GM21447 (cell line): ENCODE measurements at regions not wholly inside any gene's neighbourhood (a gene's known extent, or its start where the extent isn't known, plus 50 kb on each side); places are given as distances from the start of the nearest gene placed in this dataset.

Experiments used
- ATAC-seq: cut with Tn5 transposase; IDR thresholded peaks from one replicate; pipeline ENCODE4 v1.9.1; 2021; ENCODE audit not compliant: unreplicated experiment

DNA sequence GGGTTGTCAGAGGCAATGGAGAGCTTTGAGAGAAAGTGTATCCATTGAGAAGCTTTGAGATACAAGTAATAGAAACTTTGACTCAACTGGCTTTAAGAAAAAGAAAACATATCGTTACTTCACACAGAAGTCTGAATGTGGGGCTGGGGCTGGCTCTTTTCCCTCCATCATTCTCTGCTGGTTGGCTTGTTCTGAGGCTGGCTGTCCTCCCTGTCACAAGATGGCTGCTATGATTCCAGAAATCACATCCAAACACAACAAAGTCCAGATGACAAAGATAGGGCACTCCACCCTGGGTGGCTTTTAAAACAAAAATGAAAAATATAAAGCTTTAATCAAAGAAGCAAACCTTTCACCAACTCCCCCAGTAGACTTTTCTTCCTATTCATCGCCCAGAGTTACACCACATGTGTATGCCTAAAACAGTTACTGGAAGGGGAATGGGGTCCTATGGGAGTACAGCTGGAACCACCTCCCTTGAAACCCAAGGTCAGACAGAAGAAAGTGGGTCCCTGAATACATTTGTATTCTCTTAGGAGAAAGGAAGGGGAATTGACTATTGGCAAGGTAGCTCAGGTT, 284.3 kb downstream of the GAS1 start:
- ATAC-seq: no peak

GRCh38 chr9:86660146-86660943, 287.0 kb downstream of the GAS1 start:
- no peak for ATAC-seq

DNA sequence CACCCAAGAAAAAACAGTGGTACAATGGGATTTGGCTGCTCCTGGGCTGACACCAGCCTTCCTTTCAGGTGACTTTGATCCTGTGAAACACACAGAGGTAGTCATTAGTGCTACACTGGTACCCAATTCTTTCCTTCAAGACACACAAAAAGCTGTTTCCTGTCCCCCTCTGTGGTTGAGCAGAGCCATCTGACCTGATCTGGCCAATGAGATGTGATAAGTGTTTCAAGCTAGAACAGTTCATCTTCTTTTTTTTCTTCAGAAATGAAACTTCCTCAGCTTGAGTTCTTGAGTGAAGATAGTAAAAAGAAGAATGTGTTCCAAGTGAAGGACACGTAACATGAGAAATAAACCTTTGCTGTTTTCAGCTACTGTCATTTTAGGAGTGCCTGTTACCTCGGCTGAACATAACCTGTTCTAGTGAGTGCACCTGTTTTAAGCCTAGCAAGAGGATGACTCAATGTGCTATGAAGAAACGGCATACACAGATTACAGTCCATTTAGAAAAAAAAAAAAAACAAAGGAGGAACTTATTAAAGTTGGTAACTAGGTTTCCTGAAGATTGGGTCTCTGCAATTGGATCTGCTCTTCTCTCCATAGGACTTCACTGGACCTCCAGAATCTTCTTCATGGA, 287.8 kb downstream of the GAS1 start:
- ATAC-seq: no peak

DNA sequence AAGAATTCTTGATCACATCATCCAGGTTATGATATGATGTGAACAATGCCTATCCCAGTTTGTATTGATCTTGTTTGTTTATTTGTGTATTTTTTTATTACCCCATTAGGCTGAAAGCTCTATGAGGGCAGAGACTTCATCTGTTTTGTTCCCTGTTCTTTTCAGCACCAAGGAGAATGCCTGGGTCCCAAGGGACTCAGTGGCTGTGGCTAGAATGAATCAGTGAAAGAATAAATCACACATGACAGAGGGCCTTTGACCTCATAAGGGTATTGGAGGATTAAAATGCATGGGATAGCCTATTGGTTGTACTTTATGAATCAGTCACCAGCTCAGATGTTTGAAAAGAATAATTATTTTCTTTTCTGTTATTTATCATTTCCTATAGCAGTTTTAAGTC, 292.2 kb downstream of the GAS1 start:
- ATAC-seq: no peak

GRCh38 chr9:86653466-86653865, 293.8 kb downstream of the GAS1 start:
- ATAC-seq: no peak

DNA sequence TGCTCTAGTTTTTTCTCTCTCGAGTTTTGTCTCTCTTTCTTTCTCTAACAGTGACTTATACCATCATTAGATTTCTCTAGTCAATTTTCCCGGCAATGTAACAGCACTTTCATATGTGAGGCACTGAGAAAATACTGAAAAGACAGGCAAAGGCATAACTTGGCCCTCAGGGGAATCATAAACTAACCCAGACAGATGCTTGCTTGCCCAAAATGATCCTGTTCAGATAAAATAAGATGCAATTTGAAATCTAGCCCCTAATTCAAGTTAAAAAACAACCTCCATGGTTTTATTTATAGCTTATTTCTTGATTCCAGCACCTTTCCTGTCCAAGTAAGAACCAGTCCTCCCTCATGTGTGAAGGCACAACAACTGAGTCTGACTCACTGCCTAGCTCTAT, 294.6 kb downstream of the GAS1 start:
- ATAC-seq: no peak

DNA sequence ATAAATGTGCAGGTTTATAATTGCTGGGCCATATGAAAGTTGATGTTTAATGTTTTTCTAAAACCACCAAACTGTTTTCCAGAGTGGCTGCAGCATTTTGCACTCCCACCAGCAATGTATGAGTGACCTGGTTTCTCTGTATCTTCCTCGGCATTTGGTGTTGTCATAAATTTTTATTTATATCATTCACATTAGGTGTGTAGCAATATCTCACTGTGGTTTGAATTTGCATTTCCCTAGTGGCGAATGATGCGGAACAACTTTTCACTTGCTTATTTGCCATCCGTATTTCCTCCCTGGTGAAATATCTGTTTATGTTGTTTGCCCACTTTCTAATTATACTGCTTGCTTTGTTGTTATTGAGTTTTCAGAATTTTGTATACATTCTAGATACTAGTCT, 295.7 kb upstream of the TUT7 start:
- no peak for ATAC-seq

DNA sequence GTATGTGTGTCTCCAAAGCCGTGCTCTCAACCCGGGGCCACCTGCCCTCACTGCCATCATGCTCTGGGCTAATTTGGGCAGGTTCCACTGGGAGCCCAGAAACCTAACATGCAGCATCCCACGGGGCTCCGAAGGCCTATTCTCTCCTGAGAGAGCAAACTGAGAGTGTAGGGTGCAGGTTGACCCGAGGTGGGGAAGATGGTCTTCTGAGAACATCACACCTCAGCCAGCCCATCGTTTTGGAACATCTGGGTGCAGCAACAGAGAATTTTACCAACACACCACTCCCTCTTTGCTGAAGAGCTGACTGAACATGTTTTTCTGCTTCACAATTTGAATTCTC, 294.6 kb upstream of the TUT7 start:
- no peak for ATAC-seq

DNA sequence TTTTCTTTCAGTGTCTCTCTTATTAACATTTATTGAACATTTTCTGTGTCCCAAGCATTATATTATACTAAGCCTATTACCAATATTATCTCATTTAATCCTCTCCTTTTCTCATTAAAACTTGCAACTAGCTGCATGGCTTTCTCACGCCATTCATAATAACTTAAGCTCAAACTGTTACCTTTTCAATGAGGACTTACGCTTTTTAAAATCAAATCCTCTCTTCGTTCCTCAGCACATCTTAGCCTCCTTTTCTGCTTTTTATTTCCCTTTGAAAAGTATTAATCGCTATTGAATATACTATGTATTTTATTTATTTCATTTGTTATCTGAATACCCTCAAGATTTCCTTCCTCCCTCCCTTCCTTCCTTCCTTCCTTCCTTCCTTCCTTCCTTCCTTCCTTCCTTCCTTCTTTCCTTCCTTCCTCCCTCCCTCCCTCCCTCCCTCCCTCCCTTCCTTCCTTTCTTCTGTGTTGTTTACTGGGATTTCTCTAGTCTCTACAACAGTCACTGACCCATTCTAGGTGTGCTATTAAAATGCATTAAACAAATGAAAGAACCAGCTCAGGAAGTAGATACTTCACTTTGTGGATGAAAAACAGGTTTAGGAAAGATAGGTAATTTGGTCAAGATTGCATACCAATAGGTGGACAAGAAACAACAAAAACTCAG, 294.1 kb upstream of the TUT7 start:
- ATAC-seq: no peak

- no peak for ATAC-seq
These were observed 291.1 kb upstream of the TUT7 start for GRCh38 chr9:86645303-86645702.

- no peak for ATAC-seq
These were observed 290.4 kb upstream of the TUT7 start for GRCh38 chr9:86644675-86645034.

GRCh38 chr9:86643946-86644674, 289.9 kb upstream of the TUT7 start:
- no peak for ATAC-seq

GRCh38 chr9:86642721-86643120, 288.5 kb upstream of the TUT7 start:
- no peak for ATAC-seq

DNA sequence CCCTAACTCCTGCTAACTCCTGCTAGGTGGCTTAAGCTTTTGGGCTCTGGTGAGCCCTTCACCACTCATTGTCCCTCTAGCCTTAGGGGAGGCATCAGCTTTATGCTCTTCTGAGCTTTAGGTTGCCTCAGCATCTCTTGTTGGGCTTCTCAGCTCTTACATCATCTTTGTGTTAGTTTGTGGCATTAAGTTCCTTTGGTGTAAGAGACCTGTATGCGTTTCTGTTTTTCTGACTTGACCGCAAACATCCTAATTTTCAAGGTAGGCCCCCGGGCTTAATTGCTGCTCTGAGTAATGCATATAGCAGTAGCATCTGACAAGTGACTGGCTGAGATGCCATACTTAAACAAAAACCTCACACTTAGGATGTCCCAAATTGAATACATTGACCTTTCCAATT, 287.8 kb upstream of the TUT7 start:
- ATAC-seq: no peak

GRCh38 chr9:86639899-86640379, 285.7 kb upstream of the TUT7 start:
- ATAC-seq: no peak

- no peak for ATAC-seq
These were observed 285.1 kb upstream of the TUT7 start for GRCh38 chr9:86639287-86639686.

DNA sequence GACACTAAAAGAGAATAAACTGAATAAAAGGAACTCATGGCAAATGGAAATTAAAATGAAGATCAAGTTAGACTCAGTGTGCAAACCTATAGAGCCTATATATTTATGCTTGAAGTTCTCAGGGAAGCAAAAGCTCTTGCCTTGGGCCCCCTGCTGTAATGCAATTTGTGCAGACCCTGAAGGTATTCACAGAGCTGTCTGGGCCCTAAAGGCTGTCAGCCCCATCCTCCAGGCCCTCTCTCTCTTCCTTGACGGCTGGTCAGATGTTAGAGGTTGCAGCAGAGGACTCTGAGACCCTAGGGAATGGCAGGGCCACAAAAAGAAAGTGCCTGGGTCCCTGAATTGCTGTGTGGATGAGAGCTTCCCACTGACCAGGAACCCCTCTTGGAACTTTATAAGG, 283.9 kb upstream of the TUT7 start:
- ATAC-seq: no peak

- ATAC-seq: no peak
These were observed 283.3 kb upstream of the TUT7 start for GRCh38 chr9:86637515-86637914.

- ATAC-seq: no peak
These were observed 282.3 kb upstream of the TUT7 start for GRCh38 chr9:86636519-86636918.

DNA sequence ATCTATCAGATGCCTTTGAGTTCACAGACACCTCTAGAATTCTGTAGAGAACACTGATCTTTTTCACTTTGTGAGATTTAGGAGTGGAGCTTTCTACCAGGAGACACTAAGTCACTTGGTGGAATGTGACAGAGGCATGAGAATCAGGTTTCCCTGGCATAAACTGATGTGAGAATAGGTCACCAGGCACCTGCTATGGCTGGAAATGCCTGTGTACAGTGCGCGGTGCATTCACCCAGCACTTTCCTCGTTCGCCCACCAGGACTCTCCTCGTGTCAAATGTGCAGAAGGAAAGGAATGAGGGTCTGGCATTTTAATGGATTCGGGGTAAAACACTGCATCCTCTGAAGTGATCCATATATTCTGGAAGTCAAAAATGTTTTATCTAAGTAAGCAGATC, 281.8 kb upstream of the TUT7 start:
- ATAC-seq: no peak

GRCh38 chr9:86634501-86634900, 280.3 kb upstream of the TUT7 start:
- ATAC-seq: no peak
